Right lobe of liver (tissue), 6 donors: ENCODE measurements at regions not wholly inside any gene's neighbourhood (a gene's known extent, or its start where the extent isn't known, plus 50 kb on each side); places are given as distances from the start of the nearest gene placed in this dataset.

ENCODE experiments used
- ATAC-seq, 4 donors: fragments of 200-7000 bp; cut with Tn5 transposase; one replicate each; pipeline ENCODE4 v1.9.1; 2020; ENCODE audit warnings: mild to moderate bottlenecking in 4 of 4, moderate library complexity in 4 of 4
- DNase-seq, 3 donors: peaks; one replicate each; pipeline ENCODE4 v3.0.0-alpha.2; 2020
- H3K27ac ChIP-seq, 3 donors: fragments of 200-600 bp; one replicate each; pipeline ENCODE4 v1.8.0; 2022
- H3K27me3 ChIP-seq, 2 donors: fragments of 200-600 bp; one replicate each; pipeline ENCODE4 v1.8.0; 2022
- H3K36me3 ChIP-seq, 4 donors: fragments of 200-600 bp; sonication (generic) in 1 of 4; one replicate each; pipeline versions ENCODE4 v1.5.1 to v1.8.0; 2017 to 2022; ENCODE audit warnings: control low read depth in 1 of 4
- H3K4me1 ChIP-seq, 4 donors: fragments of 200-600 bp; sonication (generic) in 1 of 4; one replicate each; pipeline versions ENCODE4 v1.5.1 to v1.8.0; 2017 to 2022; ENCODE audit warnings: control low read depth in 1 of 4
- H3K4me3 ChIP-seq, 3 donors: fragments of 200-600 bp; one replicate each; pipeline ENCODE4 v1.8.0; 2022
- H3K9me3 ChIP-seq, 4 donors: fragments of 200-600 bp; sonication (generic) in 1 of 4; one replicate each; pipeline versions ENCODE4 v1.5.1 to v1.8.0; 2017 to 2022; ENCODE audit warnings: control low read depth in 1 of 4
- POLR2A ChIP-seq: fragments of 450-650 bp; IDR thresholded peaks from one replicate; pipeline ENCODE4 v1.6.1; 2017; ENCODE audit warnings: antibody characterized with exemption, mild to moderate bottlenecking
- WGBS: methylation state at CpG from one replicate; pipeline ENCODE4 v1.1.6; 2018; ENCODE audit warnings: low coverage, low lambda C conversion rate; ENCODE audit not compliant: insufficient coverage; ENCODE audit errors: missing lambda C conversion rate; 5-methylcytosine and 5-hydroxymethylcytosine counted together
- intact Hi-C, 2 donors: fragments of 100-400 bp; cut with DNase I; formaldehyde crosslinking; loops; one replicate each; pipeline versions ENCODE4 v1.11.2 to v1.14.1; 2022
- TF ChIP-seq, protein P1 (sequence below), 4 donors: fragments of 200-600 bp in 3 of 4; fragments of 450-650 bp in 1 of 4; IDR thresholded peaks; one replicate each; pipeline versions ENCODE4 v1.5.1 to v1.8.0; 2016 to 2022; ENCODE audit warnings: antibody characterized with exemption in 4 of 4, mild to moderate bottlenecking in 2 of 4
- donor health status: DM: no; HTN: yes; CAD: no.
- donor health status: DM: no; HTN: no; CAD: no.
- donor health status: DM: no; HTN: no; CAD: no.
- donor health status: DM: no; HTN: yes; CAD: no.
- donor health status: DM: no; HTN: yes; CAD: no.

DNA sequence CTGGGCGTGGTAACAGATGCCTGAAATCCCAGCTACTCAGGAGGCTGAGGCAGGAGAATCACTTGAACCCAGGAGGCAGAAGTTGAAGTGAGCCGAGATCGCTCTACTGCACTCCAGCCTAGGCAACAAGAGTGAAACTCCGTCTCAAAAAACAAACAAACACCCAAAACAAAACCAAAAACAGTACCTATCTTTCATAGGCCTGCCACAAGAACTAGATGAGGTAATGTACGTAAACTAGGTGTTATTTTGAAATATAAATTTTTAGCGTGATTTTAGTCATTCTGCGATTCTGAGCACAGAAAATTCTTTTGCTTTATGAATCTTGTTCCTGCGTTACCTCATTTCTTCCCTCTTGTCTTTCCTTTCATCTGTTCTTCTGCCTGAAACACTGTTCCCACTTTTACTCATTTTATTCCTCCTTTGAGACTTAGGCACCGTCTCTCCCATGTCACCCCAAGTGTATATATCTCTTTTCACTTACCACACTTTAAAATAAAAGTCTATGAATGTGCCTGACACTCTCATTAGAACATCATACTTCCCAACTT lies 238.2 kb upstream of the HTR2A start:
- no peaks in the 10 kb centered on the region for H3K27me3 ChIP-seq
- no peak overlapping the region for H3K4me3 ChIP-seq
- TF ChIP-seq POLR2A, result no peak
- TF ChIP-seq, protein P1, sequence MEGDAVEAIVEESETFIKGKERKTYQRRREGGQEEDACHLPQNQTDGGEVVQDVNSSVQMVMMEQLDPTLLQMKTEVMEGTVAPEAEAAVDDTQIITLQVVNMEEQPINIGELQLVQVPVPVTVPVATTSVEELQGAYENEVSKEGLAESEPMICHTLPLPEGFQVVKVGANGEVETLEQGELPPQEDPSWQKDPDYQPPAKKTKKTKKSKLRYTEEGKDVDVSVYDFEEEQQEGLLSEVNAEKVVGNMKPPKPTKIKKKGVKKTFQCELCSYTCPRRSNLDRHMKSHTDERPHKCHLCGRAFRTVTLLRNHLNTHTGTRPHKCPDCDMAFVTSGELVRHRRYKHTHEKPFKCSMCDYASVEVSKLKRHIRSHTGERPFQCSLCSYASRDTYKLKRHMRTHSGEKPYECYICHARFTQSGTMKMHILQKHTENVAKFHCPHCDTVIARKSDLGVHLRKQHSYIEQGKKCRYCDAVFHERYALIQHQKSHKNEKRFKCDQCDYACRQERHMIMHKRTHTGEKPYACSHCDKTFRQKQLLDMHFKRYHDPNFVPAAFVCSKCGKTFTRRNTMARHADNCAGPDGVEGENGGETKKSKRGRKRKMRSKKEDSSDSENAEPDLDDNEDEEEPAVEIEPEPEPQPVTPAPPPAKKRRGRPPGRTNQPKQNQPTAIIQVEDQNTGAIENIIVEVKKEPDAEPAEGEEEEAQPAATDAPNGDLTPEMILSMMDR (IDR thresholded peaks at IDR 0.05), result no peak
- H3K4me1 ChIP-seq, result peaks cover 0 to 16% (median 3%) of the 10 kb centered on the region in 4 donors
- WGBS, result 56% methylated on average over 5 of the region's 9 CpGs
- no peak overlapping the region for H3K27ac ChIP-seq
- intact Hi-C loops, result no loop called here
- no peaks in the 10 kb centered on the region for H3K9me3 ChIP-seq
- ATAC-seq (no peak), DNase-seq (no peak)
- H3K36me3 ChIP-seq, result no peaks in the 10 kb centered on the region

DNA sequence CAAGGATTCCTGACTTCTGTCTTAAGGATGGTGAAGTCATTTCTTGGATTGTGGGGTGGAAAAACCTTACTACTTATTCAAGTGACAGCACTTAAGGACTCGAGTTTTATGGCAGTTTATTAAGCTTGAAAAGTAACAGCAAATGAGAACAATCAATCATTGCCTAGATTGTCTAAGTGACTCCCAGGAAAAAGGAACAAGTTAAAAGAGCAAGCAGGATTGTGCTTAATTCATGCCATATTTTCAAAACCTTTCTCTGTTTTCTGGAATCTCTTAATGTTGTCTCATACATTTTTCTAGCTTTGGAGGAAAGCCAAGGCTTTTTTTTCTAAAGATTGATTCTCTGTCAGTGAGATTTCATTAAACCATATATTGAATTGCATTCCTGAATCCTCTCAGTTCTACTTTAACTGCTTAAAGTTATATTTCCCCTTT lies 236.2 kb upstream of the HTR2A start:
- TF ChIP-seq POLR2A, result no peak
- TF ChIP-seq, protein P1 (IDR thresholded peaks at IDR 0.05), result no peak
- no peak for ATAC-seq

DNA sequence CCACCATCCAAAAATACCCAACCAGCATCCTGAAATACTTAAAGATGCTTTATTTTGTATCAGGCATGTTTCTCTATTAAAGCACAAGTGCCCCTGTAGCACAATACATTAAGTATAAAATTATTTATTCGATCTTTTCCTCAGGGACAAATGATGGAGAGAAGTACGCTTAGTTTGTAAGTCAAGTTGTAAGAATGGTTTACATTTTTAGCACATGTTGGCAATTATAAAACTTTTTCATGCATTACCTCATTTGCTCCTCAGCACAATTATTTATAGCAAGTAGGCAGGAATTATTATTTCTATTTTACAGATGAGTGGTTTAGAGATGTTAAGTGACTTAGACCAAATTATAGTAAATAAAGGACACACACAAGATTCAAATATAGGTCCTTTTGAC lies 232.6 kb upstream of the HTR2A start:
- DNase-seq, result no peak
- 57% methylated on average over 2 of the region's 2 CpGs for WGBS
- Histone ChIP-seq H3K27me3 (no peaks in the 10 kb centered on the region), H3K36me3 (no peaks in the 10 kb centered on the region), H3K27ac (no peak overlapping the region), H3K9me3 (no peaks in the 10 kb centered on the region), H3K4me3 (no peak overlapping the region), H3K4me1 (no peaks in the 10 kb centered on the region)
- no peak for TF ChIP-seq POLR2A
- TF ChIP-seq, protein P1 (IDR thresholded peaks at IDR 0.05), result no peak
- intact Hi-C loops, result no loop called here
- ATAC-seq, result no peak

More for the DNA sequence above, 236.2 kb upstream of the HTR2A start:
- Histone ChIP-seq H3K9me3 (no peaks in the 10 kb centered on the region), H3K27me3 (no peaks in the 10 kb centered on the region), H3K4me1 (peaks cover 0 to 16% (median 3%) of the 10 kb centered on the region in 4 donors), H3K4me3 (no peak overlapping the region), H3K36me3 (no peaks in the 10 kb centered on the region), H3K27ac (no peak overlapping the region)
- intact Hi-C loops, result no loop called here
- 29% methylated on average over 1 of the region's 1 CpG for WGBS
- no peak for DNase-seq

DNA sequence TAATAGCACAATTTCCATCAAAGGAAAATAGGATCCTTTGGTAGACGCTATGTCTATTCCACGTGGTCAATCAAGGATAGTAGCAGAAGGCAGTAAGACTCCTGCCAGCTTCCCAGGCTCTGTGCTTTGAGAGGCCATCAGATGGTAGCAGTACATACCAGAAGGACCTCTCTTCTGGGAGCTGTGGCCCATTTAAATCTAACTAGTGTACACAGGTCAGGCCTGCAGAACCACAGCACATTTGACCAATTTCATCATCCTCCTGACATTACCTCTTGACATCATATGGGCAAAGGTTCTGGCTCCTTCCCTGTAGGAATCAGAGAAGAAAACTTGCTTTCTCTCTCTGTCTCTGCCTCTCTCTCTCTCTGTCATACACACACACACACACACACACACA lies 229.6 kb upstream of the HTR2A start:
- no peaks in the 10 kb centered on the region for H3K27me3 ChIP-seq
- no peak overlapping the region for H3K27ac ChIP-seq
- peak in 2 of 3 donors; percentile 63 to 65 for DNase-seq
- no peak for TF ChIP-seq POLR2A
- TF ChIP-seq, protein P1 (IDR thresholded peaks at IDR 0.05), result peak; percentile 35 to 75 (median 43)
- H3K4me1 ChIP-seq, result no peaks in the 10 kb centered on the region
- no peaks in the 10 kb centered on the region for H3K9me3 ChIP-seq
- intact Hi-C loops, result no loop called here
- no peak overlapping the region for H3K4me3 ChIP-seq
- H3K36me3 ChIP-seq, result no peaks in the 10 kb centered on the region
- ATAC-seq, result peak; percentile 99 to 100 (median 100)
- whole genome bisulfite sequencing, result 48% methylated on average over 2 of the region's 2 CpGs
